ENCODE measurements at regions not wholly inside any gene's neighbourhood (a gene's known extent, or its start where the extent isn't known, plus 50 kb on each side); places are given as distances from the start of the nearest gene placed in this dataset.

DNA sequence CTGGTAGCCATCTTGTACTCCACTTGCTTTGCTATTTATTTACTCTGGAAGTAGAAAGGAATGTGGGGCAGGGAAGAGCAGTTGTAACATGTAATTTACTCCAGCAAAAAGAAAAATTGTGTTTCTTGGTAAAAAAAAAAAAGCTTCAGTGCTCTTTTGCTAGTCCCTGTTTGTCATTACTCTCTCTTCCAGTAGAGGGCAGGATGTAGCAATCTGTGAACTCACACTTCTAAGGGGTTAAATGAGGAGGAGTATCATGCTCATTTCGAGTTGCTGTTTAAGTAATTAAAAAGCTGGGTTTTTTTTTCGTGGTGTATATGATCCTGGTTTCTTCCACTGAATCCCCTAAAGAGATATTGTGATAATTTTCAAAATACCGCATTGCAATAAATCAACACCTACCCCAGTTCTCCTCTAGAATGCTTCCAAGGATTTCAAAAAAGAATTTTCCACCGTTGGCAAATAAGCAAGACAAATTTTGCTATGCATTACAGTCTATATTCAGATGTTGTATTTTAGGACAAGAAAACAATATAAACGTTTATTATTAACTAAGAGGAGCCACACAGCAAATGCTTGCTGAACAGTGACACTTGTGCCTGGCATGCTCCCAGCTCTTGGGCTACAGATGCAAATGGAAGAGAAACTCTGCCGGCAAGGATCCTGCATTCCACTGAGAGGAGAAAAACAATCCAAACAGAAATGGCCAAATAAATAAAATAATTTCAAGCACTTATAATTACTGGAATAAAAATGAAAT, 261.6 kb downstream of the ASXL3 start:
- Histone ChIP-seq H3K27me3 (ENCODE audit: control insufficient read depth in 4 of 4, insufficient read depth in 4 of 4, low read length in 3 of 4) (no peaks in the 10 kb centered on the region), H3K4me3 (ENCODE audit: low read depth in 1 of 3, low read length in 3 of 3) (peak overlapping the region; percentile 43 to 68 (median 57)), H3K9me3 (ENCODE audit: control insufficient read depth in 4 of 4, low read length in 3 of 4) (no peaks in the 10 kb centered on the region), H3K9ac (ENCODE audit: low read depth in 1 of 2, low read length in 2 of 2) (peak overlapping the region in 1 of 2 donors; percentile 4), H3K36me3 (ENCODE audit: control insufficient read depth in 4 of 4, insufficient read depth in 3 of 4, low read depth in 1 of 4, low read length in 3 of 4) (no peaks in the 10 kb centered on the region), H3K4me1 (ENCODE audit: control insufficient read depth in 4 of 4, insufficient read depth in 4 of 4, low read length in 3 of 4) (peaks cover 0 to 9% (median 5%) of the 10 kb centered on the region in 4 donors), H3K27ac (ENCODE audit: low read depth in 1 of 2, low read length in 2 of 2) (no peak overlapping the region)
- 6% methylated on average over 6 of the region's 6 CpGs for WGBS
- TF ChIP-seq ZBTB33 (IDR thresholded peaks at IDR 0.05) (no peak), JUND (IDR thresholded peaks at IDR 0.05) (no peak), RAD21 (IDR thresholded peaks at IDR 0.05) (peak; percentile 89 to 91), RXRA (IDR thresholded peaks at IDR 0.05) (peak; percentile 0 to 11), HNF4A (conservative IDR thresholded peaks at IDR 0.05) (peak in 1 of 2 donors; percentile 20), FOXA2 (IDR thresholded peaks at IDR 0.05) (no peak), SP1 (IDR thresholded peaks at IDR 0.05) (no peak), CTCF (IDR thresholded peaks at IDR 0.05; ENCODE audit: low read depth, low read length, missing input control) (peak; percentile 75), NR2F2 (IDR thresholded peaks at IDR 0.05) (no peak), EGR1 (IDR thresholded peaks at IDR 0.05; ENCODE audit: low read depth in 2 of 2) (no peak), FOXA1 (IDR thresholded peaks at IDR 0.05) (no peak)
- no peak for DNase-seq (ENCODE audit: low spot score)

DNA sequence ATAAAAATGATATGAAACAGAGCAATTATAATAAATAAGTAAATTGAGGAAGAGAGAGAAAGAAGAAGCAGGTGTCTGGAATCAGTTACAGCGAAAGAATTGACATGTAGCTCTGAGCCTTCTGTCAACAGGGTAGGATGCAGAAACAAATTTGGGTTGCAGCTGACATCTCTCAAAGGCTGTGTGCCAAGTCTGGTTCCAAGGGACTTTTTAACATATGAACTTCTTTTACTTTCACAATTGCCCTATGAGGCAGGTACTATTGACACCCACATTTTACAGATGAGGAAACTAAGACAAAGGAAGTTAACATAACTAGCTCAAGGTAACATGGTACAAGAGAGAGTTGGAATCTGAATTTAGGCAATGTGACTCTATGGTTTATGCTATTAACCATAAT, 260.0 kb downstream of the ASXL3 start:
- H3K9ac ChIP-seq (ENCODE audit: low read depth in 1 of 2, low read length in 2 of 2), result no peak overlapping the region
- no peak overlapping the region for H3K4me3 ChIP-seq (ENCODE audit: low read depth in 1 of 3, low read length in 3 of 3)
- no peaks in the 10 kb centered on the region for H3K36me3 ChIP-seq (ENCODE audit: control insufficient read depth in 4 of 4, insufficient read depth in 3 of 4, low read depth in 1 of 4, low read length in 3 of 4)
- no peaks in the 10 kb centered on the region for H3K27me3 ChIP-seq (ENCODE audit: control insufficient read depth in 4 of 4, insufficient read depth in 4 of 4, low read length in 3 of 4)
- peaks cover 0 to 9% (median 5%) of the 10 kb centered on the region in 4 donors for H3K4me1 ChIP-seq (ENCODE audit: control insufficient read depth in 4 of 4, insufficient read depth in 4 of 4, low read length in 3 of 4)
- 89% methylated on average over 1 of the region's 1 CpG for WGBS
- no peak for DNase-seq (ENCODE audit: low spot score)
- H3K27ac ChIP-seq (ENCODE audit: low read depth in 1 of 2, low read length in 2 of 2), result no peak overlapping the region
- H3K9me3 ChIP-seq (ENCODE audit: control insufficient read depth in 4 of 4, low read length in 3 of 4), result no peaks in the 10 kb centered on the region
- TF ChIP-seq, protein P1, sequence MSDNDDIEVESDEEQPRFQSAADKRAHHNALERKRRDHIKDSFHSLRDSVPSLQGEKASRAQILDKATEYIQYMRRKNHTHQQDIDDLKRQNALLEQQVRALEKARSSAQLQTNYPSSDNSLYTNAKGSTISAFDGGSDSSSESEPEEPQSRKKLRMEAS (IDR thresholded peaks at IDR 0.05), result no peak
- TF ChIP-seq REST (IDR thresholded peaks at IDR 0.05) (no peak), FOXA2 (IDR thresholded peaks at IDR 0.05) (no peak), FOXA1 (IDR thresholded peaks at IDR 0.05) (no peak), EGR1 (IDR thresholded peaks at IDR 0.05; ENCODE audit: low read depth in 2 of 2) (no peak), TAF1 (conservative IDR thresholded peaks at IDR 0.05) (no peak), HNF4A (conservative IDR thresholded peaks at IDR 0.05) (no peak), RXRA (IDR thresholded peaks at IDR 0.05) (no peak), JUND (IDR thresholded peaks at IDR 0.05) (no peak), YY1 (IDR thresholded peaks at IDR 0.05) (no peak), CTCF (IDR thresholded peaks at IDR 0.05; ENCODE audit: low read depth, low read length, missing input control) (no peak), ZBTB33 (IDR thresholded peaks at IDR 0.05) (no peak), RAD21 (IDR thresholded peaks at IDR 0.05) (no peak), SP1 (IDR thresholded peaks at IDR 0.05) (no peak), NR2F2 (IDR thresholded peaks at IDR 0.05) (no peak), GABPA (IDR thresholded peaks at IDR 0.05 in 1 of 2, conservative IDR thresholded peaks at IDR 0.05 in 1 of 2) (no peak)
